ENCODE measurements at regions not wholly inside any gene's neighbourhood (a gene's known extent, or its start where the extent isn't known, plus 50 kb on each side); places are given as distances from the start of the nearest gene placed in this dataset.
"Not testable (repeated sequence)": the region's sequence is repeated elsewhere in the genome, so short reads cannot be mapped to it uniquely, and the experiment has no call there.

- not testable (repeated sequence) for H3K4me1 ChIP-seq (ENCODE audit: control insufficient read depth in 3 of 3, insufficient read depth in 2 of 3, low read depth in 1 of 3, low read length in 2 of 3); H3K27ac ChIP-seq (ENCODE audit: low read depth in 1 of 3, low read length in 2 of 3); H3K4me3 ChIP-seq (ENCODE audit: low read depth in 1 of 3, low read length in 3 of 3); H3K36me3 ChIP-seq (ENCODE audit: control insufficient read depth in 3 of 3, insufficient read depth in 2 of 3, low read depth in 1 of 3, low read length in 3 of 3); DNase-seq; H3K27me3 ChIP-seq (ENCODE audit: control insufficient read depth in 3 of 3, insufficient read depth in 3 of 3, low read length in 3 of 3); FAIRE-seq; H3K9me3 ChIP-seq (ENCODE audit: control insufficient read depth in 2 of 2, insufficient read depth in 1 of 2, low read depth in 1 of 2, low read length in 1 of 2)
- 68 to 75% (median 72%) methylated on average over 3 to 7 of the region's 9 CpGs for WGBS, 3 donors
Observed at GRCh38 chr2:91773810-91774209, 3082.3 kb downstream of the RPIA start.

DNA sequence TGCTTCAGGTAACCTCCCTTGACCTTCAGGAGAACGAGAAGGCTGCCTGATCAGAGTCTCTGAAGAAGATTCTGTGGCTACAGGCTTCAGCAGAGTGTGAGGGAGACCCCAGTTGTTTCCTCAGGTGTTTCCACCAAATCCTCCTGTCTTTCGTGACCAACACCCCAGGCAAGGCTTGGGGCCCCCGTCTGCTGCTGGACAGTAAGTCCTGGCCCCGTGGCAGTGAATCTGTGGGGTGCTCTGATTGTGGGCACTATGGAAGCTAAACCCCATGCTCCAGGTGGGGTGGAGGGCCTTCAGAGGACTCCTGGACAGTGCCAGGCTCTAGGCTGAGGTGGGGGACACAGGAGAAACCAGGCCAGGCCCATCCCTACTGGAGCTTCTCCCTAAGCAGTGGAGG lies 3083.7 kb downstream of the RPIA start:
- H3K4me3 ChIP-seq (ENCODE audit: low read depth in 1 of 3, low read length in 3 of 3); H3K36me3 ChIP-seq (ENCODE audit: control insufficient read depth in 3 of 3, insufficient read depth in 2 of 3, low read depth in 1 of 3, low read length in 3 of 3); H3K4me1 ChIP-seq (ENCODE audit: control insufficient read depth in 3 of 3, insufficient read depth in 2 of 3, low read depth in 1 of 3, low read length in 2 of 3); FAIRE-seq; H3K27me3 ChIP-seq (ENCODE audit: control insufficient read depth in 3 of 3, insufficient read depth in 3 of 3, low read length in 3 of 3); H3K9me3 ChIP-seq (ENCODE audit: control insufficient read depth in 2 of 2, insufficient read depth in 1 of 2, low read depth in 1 of 2, low read length in 1 of 2); H3K27ac ChIP-seq (ENCODE audit: low read depth in 1 of 3, low read length in 2 of 3); DNase-seq: not testable (repeated sequence)
- 76 to 86% (median 85%) methylated on average over 4 of the region's 4 CpGs for WGBS, 3 donors

GRCh38 chr2:91780324-91780723 lies 3088.9 kb downstream of the RPIA start:
- not testable (repeated sequence) for DNase-seq; H3K9me3 ChIP-seq (ENCODE audit: control insufficient read depth in 2 of 2, insufficient read depth in 1 of 2, low read depth in 1 of 2, low read length in 1 of 2); H3K4me1 ChIP-seq (ENCODE audit: control insufficient read depth in 3 of 3, insufficient read depth in 2 of 3, low read depth in 1 of 3, low read length in 2 of 3); FAIRE-seq; H3K36me3 ChIP-seq (ENCODE audit: control insufficient read depth in 3 of 3, insufficient read depth in 2 of 3, low read depth in 1 of 3, low read length in 3 of 3); H3K27ac ChIP-seq (ENCODE audit: low read depth in 1 of 3, low read length in 2 of 3); H3K4me3 ChIP-seq (ENCODE audit: low read depth in 1 of 3, low read length in 3 of 3); H3K27me3 ChIP-seq (ENCODE audit: control insufficient read depth in 3 of 3, insufficient read depth in 3 of 3, low read length in 3 of 3)
- 77 to 90% (median 83%) methylated on average over 8 to 14 of the region's 14 CpGs for WGBS, 3 donors

GRCh38 chr2:91809391-91809790 lies 3061.8 kb upstream of the TEKT4 start:
- H3K36me3 ChIP-seq (ENCODE audit: control insufficient read depth in 3 of 3, insufficient read depth in 2 of 3, low read depth in 1 of 3, low read length in 3 of 3); FAIRE-seq; H3K27me3 ChIP-seq (ENCODE audit: control insufficient read depth in 3 of 3, insufficient read depth in 3 of 3, low read length in 3 of 3); H3K27ac ChIP-seq (ENCODE audit: low read depth in 1 of 3, low read length in 2 of 3); H3K9me3 ChIP-seq (ENCODE audit: control insufficient read depth in 2 of 2, insufficient read depth in 1 of 2, low read depth in 1 of 2, low read length in 1 of 2); H3K4me1 ChIP-seq (ENCODE audit: control insufficient read depth in 3 of 3, insufficient read depth in 2 of 3, low read depth in 1 of 3, low read length in 2 of 3); H3K4me3 ChIP-seq (ENCODE audit: low read depth in 1 of 3, low read length in 3 of 3); DNase-seq: not testable (repeated sequence)
- WGBS, 3 donors: 2 to 4% (median 3%) methylated on average over 17 to 31 of the region's 60 CpGs

DNA sequence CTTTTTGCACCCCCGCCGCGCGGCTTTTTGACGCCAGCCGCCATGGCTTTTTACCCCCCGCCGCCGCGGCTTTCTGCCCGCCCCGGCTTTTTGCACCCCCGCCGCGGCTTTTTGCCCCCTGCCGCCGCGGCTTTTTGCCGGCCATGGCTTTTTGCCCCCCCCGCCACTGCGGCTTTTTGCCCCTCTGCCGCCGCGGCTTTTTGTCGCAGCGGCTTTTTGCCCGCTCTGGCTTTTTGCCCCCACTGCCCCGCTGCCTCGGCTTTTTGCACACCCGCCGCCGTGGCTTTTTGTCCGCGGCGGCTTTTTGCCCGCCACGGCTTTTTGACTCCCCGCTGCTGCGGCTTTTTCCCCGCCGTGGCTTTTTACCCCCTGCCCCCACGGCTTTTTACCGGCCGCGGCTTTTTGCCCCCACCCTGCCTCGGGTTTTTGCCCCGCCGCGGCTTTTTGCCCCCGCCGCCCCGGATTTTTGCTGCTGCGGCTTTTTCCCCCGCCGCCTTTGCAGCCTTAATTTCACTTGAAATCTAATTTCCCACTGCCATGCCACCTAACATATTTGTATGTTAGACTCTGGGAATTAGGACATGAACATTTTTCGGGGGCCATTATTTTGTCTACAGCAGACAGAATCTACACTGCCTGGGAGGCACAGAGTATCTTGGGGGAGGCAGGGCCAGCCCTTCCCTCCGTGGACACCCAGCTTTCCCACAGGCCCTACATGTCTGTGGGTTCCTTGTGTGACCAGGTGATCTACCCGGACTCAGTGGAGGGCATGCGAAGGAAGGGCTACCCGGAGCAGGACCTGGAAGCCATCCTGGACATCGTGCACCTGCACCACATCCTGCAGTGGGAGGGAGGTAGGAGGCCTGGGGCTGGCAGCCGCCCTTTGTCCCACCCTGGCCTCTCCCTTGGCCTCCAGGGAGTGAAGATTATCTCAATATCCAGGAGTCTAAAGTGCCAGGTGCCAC lies 3031.0 kb upstream of the TEKT4 start:
- Histone ChIP-seq H3K36me3 (ENCODE audit: control insufficient read depth in 3 of 3, insufficient read depth in 2 of 3, low read depth in 1 of 3, low read length in 3 of 3) (no peaks in the 10 kb centered on the region), H3K27me3 (ENCODE audit: control insufficient read depth in 3 of 3, insufficient read depth in 3 of 3, low read length in 3 of 3) (peaks cover 0 to 13% (median 4%) of the 10 kb centered on the region in 3 donors), H3K4me1 (ENCODE audit: control insufficient read depth in 3 of 3, insufficient read depth in 2 of 3, low read depth in 1 of 3, low read length in 2 of 3) (no peaks in the 10 kb centered on the region), H3K4me3 (ENCODE audit: low read depth in 1 of 3, low read length in 3 of 3) (no peak overlapping the region), H3K27ac (ENCODE audit: low read depth in 1 of 3, low read length in 2 of 3) (no peak overlapping the region), H3K9me3 (ENCODE audit: control insufficient read depth in 2 of 2, insufficient read depth in 1 of 2, low read depth in 1 of 2, low read length in 1 of 2) (no peaks in the 10 kb centered on the region)
- WGBS, 3 donors: 7 to 20% (median 10%) methylated on average over 54 to 62 of the region's 62 CpGs
- no peak for FAIRE-seq
- no peak for DNase-seq

DNA sequence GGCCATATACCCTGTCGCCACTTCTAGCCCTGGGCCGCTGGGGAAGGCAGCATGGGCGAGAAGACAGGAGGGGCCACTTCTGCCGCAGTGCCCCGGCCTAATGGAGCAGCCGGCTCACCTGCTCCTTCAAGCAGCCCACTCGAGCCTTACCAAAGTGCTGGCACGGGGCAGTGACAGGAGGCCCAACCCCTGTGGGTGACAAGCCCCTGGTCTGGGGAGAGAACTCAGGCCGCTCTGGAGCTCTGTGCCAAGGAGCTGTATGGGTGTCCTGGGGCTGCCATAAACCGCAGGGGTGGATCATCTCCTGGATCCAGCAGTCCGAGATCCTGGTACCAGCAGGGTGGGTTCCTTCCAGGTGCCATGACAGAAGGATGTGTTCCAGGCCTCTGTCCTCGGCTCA lies 3029.0 kb upstream of the TEKT4 start:
- FAIRE-seq; H3K27ac ChIP-seq (ENCODE audit: low read depth in 1 of 3, low read length in 2 of 3); DNase-seq; H3K9me3 ChIP-seq (ENCODE audit: control insufficient read depth in 2 of 2, insufficient read depth in 1 of 2, low read depth in 1 of 2, low read length in 1 of 2); H3K4me3 ChIP-seq (ENCODE audit: low read depth in 1 of 3, low read length in 3 of 3); H3K36me3 ChIP-seq (ENCODE audit: control insufficient read depth in 3 of 3, insufficient read depth in 2 of 3, low read depth in 1 of 3, low read length in 3 of 3); H3K4me1 ChIP-seq (ENCODE audit: control insufficient read depth in 3 of 3, insufficient read depth in 2 of 3, low read depth in 1 of 3, low read length in 2 of 3): not testable (repeated sequence)
- WGBS, 3 donors: 89 to 94% (median 93%) methylated on average over 12 of the region's 12 CpGs
- H3K27me3 ChIP-seq (ENCODE audit: control insufficient read depth in 3 of 3, insufficient read depth in 3 of 3, low read length in 3 of 3): peaks cover 0 to 13% (median 4%) of the 10 kb centered on the region in 3 donors

- peaks cover 0 to 13% (median 4%) of the 10 kb centered on the region in 3 donors for H3K27me3 ChIP-seq (ENCODE audit: control insufficient read depth in 3 of 3, insufficient read depth in 3 of 3, low read length in 3 of 3)
- H3K4me3 ChIP-seq (ENCODE audit: low read depth in 1 of 3, low read length in 3 of 3); H3K36me3 ChIP-seq (ENCODE audit: control insufficient read depth in 3 of 3, insufficient read depth in 2 of 3, low read depth in 1 of 3, low read length in 3 of 3); FAIRE-seq; DNase-seq; H3K27ac ChIP-seq (ENCODE audit: low read depth in 1 of 3, low read length in 2 of 3); H3K4me1 ChIP-seq (ENCODE audit: control insufficient read depth in 3 of 3, insufficient read depth in 2 of 3, low read depth in 1 of 3, low read length in 2 of 3); H3K9me3 ChIP-seq (ENCODE audit: control insufficient read depth in 2 of 2, insufficient read depth in 1 of 2, low read depth in 1 of 2, low read length in 1 of 2): not testable (repeated sequence)
- WGBS, 3 donors: 93 to 96% (median 93%) methylated on average over 10 to 14 of the region's 14 CpGs
Observed at GRCh38 chr2:91842913-91843312, 3028.3 kb upstream of the TEKT4 start.

GRCh38 chr2:91843723-91844450 lies 3027.3 kb upstream of the TEKT4 start:
- H3K27ac ChIP-seq (ENCODE audit: low read depth in 1 of 3, low read length in 2 of 3); H3K9me3 ChIP-seq (ENCODE audit: control insufficient read depth in 2 of 2, insufficient read depth in 1 of 2, low read depth in 1 of 2, low read length in 1 of 2); H3K36me3 ChIP-seq (ENCODE audit: control insufficient read depth in 3 of 3, insufficient read depth in 2 of 3, low read depth in 1 of 3, low read length in 3 of 3); FAIRE-seq; H3K4me1 ChIP-seq (ENCODE audit: control insufficient read depth in 3 of 3, insufficient read depth in 2 of 3, low read depth in 1 of 3, low read length in 2 of 3); DNase-seq; H3K4me3 ChIP-seq (ENCODE audit: low read depth in 1 of 3, low read length in 3 of 3): not testable (repeated sequence)
- WGBS, 3 donors: 79 to 89% (median 86%) methylated on average over 29 to 39 of the region's 39 CpGs
- peaks cover 0 to 13% (median 4%) of the 10 kb centered on the region in 3 donors for H3K27me3 ChIP-seq (ENCODE audit: control insufficient read depth in 3 of 3, insufficient read depth in 3 of 3, low read length in 3 of 3)
